ENCODE measurements at regions not wholly inside any gene's neighbourhood (a gene's known extent, or its start where the extent isn't known, plus 50 kb on each side); places are given as distances from the start of the nearest gene placed in this dataset.

GRCh38 chr5:17828681-17829080, 194.4 kb downstream of the TAF11L14 start:
- no peak overlapping the region for H2BK15ac ChIP-seq (ENCODE audit: low read depth, low read length)

More at GRCh38 chr5:17828681-17829080, 194.4 kb downstream of the TAF11L14 start:
- Histone ChIP-seq H4K20me1 (ENCODE audit: control insufficient read depth, insufficient read depth, insufficient read length) (no peaks in the 10 kb centered on the region), H4K8ac (replicated peaks; ENCODE audit: insufficient read length, low read depth, low read length) (no peak overlapping the region), H2BK20ac (ENCODE audit: low read depth, low read length, poor library complexity, severe bottlenecking) (no peak overlapping the region), H4K5ac (ENCODE audit: insufficient read length, low read depth, low read length) (no peak overlapping the region), H3K14ac (ENCODE audit: insufficient read depth, low read length) (no peak overlapping the region), H3K18ac (ENCODE audit: insufficient read length, low read depth, low read length) (no peak overlapping the region), H3K56ac (ENCODE audit: insufficient read length, low read depth, low read length) (no peak overlapping the region), H3K23ac (ENCODE audit: insufficient read length, low read depth, low read length) (no peak overlapping the region), H3K4ac (ENCODE audit: low read depth, low read length) (no peak overlapping the region), H3K79me1 (ENCODE audit: insufficient read depth, low read depth, low read length, poor library complexity, severe bottlenecking) (no peaks in the 10 kb centered on the region), H2BK5ac (ENCODE audit: insufficient read length, low read length) (no peak overlapping the region), H3T11ph (ENCODE audit: low read length) (no peak overlapping the region), H3K27ac (ENCODE audit: insufficient read length, low read depth, low read length) (no peak overlapping the region), H3K27me3 (ENCODE audit: insufficient read depth, low read length) (no peaks in the 10 kb centered on the region), H2BK12ac (ENCODE audit: insufficient read length, low read depth, low read length) (no peak overlapping the region), H3K9me3 (ENCODE audit: control insufficient read depth, low read depth, low read length) (no peaks in the 10 kb centered on the region), H2BK120ac (ENCODE audit: low read depth, low read length, poor library complexity, severe bottlenecking) (no peak overlapping the region), H4K91ac (ENCODE audit: insufficient read length, low read depth, low read length) (no peak overlapping the region), H3K4me1 (ENCODE audit: insufficient read depth, low read length) (no peaks in the 10 kb centered on the region), H2AFZ (ENCODE audit: low read length) (no peak overlapping the region), H3K79me2 (ENCODE audit: insufficient read depth, low read length) (no peaks in the 10 kb centered on the region), H3K4me2 (ENCODE audit: insufficient read depth, insufficient read length, low read length) (no peak overlapping the region), H2AK5ac (ENCODE audit: insufficient read length, low read length) (no peak overlapping the region), H3K23me2 (ENCODE audit: insufficient read length, low read depth, low read length, poor library complexity, severe bottlenecking) (no peaks in the 10 kb centered on the region), H3K9ac (ENCODE audit: extremely low read depth, insufficient read length, low read length) (no peak overlapping the region)
- Mint-ChIP-seq H3K9me3 (no peaks in the 10 kb centered on the region), H3K27ac (no peak overlapping the region; a peak in 1 of 7 replicates), H3K27me3 (ENCODE audit: low read depth) (no peaks in the 10 kb centered on the region), H3K36me3 (ENCODE audit: insufficient read depth in 1 of 3, low read depth in 3 of 3) (no peaks in the 10 kb centered on the region), H3K4me1 (no peaks in the 10 kb centered on the region), H3K4me3 (no peak overlapping the region)
- DNase-seq = no peak
- no peak for TF ChIP-seq CTCF (conservative IDR thresholded peaks at IDR 0.05)
- no CpG with 5 or more reads among the region's 2 CpGs for WGBS (ENCODE audit: extremely low coverage, insufficient read length, low lambda C conversion rate)

Data from H9 (cell line).